HCT116 (cell line): ENCODE measurements at regions not wholly inside any gene's neighbourhood (a gene's known extent, or its start where the extent isn't known, plus 50 kb on each side); places are given as distances from the start of the nearest gene placed in this dataset.

Experiments
- CEBPB ChIP-seq: IDR thresholded peaks from 2 replicates; pipeline ENCODE4 v1.6.1; 2012; ENCODE audit warnings: low read depth
- EZH2 ChIP-seq: fragments of 200-600 bp; sonication (generic); IDR thresholded peaks from 2 replicates; pipeline ENCODE4 v1.6.1; 2017; ENCODE audit warnings: antibody characterized with exemption, mixed run types
- EZH2phosphoT487 ChIP-seq: fragments of 200-600 bp; IDR thresholded peaks from 2 replicates; pipeline ENCODE4 v1.6.1; 2018; ENCODE audit warnings: antibody characterized with exemption, borderline replicate concordance
- JUND ChIP-seq: IDR thresholded peaks from 2 replicates; pipeline ENCODE4 v1.6.1; 2012
- POLR2A ChIP-seq: IDR thresholded peaks from 2 replicates; pipeline ENCODE4 v1.7.0; 2011; ENCODE audit warnings: borderline replicate concordance; ENCODE audit not compliant: insufficient read depth, insufficient read length; ENCODE audit errors: extremely low read depth
- RAD21 ChIP-seq: IDR thresholded peaks from 2 replicates; pipeline ENCODE4 v1.6.1; 2012; ENCODE audit warnings: low read depth, mild to moderate bottlenecking
- ZFX ChIP-seq: fragments of 450-650 bp; IDR thresholded peaks from 2 replicates; pipeline ENCODE4 v1.6.1; 2017
- TF ChIP-seq, protein P1 (sequence below): IDR thresholded peaks from 2 replicates; pipeline ENCODE4 v1.6.1; 2012; ENCODE audit warnings: low read depth
- TF ChIP-seq, protein P2 (sequence below), 3 experiments: fragments of 200-600 bp in 1 of 3; sonication (generic) in 1 of 3; IDR thresholded peaks in 2 of 3; conservative IDR thresholded peaks in 1 of 3; 2 replicates each; pipeline ENCODE4 v1.5.1; 2012 to 2017; ENCODE audit warnings: low read depth in 2 of 3, low read length in 2 of 3, antibody characterized with exemption in 1 of 3, borderline replicate concordance in 1 of 3, control low read depth in 1 of 3, mild to moderate bottlenecking in 1 of 3, mixed read lengths in 1 of 3, mixed run types in 1 of 3, moderate library complexity in 1 of 3; ENCODE audit not compliant: insufficient read depth in 1 of 3
- TF ChIP-seq, protein P3 (sequence below): IDR thresholded peaks from 2 replicates; pipeline ENCODE4 v1.6.1; 2012

DNA sequence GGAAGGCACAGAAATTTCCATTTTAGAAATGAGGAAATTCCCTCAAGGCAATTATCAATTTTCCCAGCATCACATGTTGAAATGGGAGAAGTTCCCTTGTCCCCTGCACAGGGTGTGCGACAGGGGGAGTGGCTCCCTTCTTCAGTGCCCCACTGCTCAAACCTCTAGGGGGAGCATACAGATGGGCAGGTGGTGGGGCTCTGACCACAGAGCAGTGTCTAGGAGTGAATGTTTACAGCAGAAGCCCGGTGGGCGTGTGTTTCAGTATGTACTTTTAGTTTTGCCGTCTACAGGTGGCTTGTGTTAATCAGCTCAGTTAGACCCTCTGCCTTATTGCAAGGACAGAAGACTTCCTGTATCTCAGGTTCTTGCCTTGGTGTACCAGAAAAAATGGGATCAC, 493.7 kb upstream of the PLXNA2 start:
- TF ChIP-seq, protein P1, sequence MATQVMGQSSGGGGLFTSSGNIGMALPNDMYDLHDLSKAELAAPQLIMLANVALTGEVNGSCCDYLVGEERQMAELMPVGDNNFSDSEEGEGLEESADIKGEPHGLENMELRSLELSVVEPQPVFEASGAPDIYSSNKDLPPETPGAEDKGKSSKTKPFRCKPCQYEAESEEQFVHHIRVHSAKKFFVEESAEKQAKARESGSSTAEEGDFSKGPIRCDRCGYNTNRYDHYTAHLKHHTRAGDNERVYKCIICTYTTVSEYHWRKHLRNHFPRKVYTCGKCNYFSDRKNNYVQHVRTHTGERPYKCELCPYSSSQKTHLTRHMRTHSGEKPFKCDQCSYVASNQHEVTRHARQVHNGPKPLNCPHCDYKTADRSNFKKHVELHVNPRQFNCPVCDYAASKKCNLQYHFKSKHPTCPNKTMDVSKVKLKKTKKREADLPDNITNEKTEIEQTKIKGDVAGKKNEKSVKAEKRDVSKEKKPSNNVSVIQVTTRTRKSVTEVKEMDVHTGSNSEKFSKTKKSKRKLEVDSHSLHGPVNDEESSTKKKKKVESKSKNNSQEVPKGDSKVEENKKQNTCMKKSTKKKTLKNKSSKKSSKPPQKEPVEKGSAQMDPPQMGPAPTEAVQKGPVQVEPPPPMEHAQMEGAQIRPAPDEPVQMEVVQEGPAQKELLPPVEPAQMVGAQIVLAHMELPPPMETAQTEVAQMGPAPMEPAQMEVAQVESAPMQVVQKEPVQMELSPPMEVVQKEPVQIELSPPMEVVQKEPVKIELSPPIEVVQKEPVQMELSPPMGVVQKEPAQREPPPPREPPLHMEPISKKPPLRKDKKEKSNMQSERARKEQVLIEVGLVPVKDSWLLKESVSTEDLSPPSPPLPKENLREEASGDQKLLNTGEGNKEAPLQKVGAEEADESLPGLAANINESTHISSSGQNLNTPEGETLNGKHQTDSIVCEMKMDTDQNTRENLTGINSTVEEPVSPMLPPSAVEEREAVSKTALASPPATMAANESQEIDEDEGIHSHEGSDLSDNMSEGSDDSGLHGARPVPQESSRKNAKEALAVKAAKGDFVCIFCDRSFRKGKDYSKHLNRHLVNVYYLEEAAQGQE: no peak
- TF ChIP-seq EZH2 (no peak), RAD21 (no peak), EZH2phosphoT487 (no peak), POLR2A (no peak), JUND (no peak), CEBPB (no peak), ZFX (no peak)
- TF ChIP-seq, protein P2, sequence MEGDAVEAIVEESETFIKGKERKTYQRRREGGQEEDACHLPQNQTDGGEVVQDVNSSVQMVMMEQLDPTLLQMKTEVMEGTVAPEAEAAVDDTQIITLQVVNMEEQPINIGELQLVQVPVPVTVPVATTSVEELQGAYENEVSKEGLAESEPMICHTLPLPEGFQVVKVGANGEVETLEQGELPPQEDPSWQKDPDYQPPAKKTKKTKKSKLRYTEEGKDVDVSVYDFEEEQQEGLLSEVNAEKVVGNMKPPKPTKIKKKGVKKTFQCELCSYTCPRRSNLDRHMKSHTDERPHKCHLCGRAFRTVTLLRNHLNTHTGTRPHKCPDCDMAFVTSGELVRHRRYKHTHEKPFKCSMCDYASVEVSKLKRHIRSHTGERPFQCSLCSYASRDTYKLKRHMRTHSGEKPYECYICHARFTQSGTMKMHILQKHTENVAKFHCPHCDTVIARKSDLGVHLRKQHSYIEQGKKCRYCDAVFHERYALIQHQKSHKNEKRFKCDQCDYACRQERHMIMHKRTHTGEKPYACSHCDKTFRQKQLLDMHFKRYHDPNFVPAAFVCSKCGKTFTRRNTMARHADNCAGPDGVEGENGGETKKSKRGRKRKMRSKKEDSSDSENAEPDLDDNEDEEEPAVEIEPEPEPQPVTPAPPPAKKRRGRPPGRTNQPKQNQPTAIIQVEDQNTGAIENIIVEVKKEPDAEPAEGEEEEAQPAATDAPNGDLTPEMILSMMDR (IDR thresholded peaks at IDR 0.05 in 2 of 3, conservative IDR thresholded peaks at IDR 0.05 in 1 of 3; ENCODE audit: borderline replicate concordance in 1 of 3, insufficient read depth in 1 of 3, low read depth in 2 of 3, low read length in 2 of 3): no peak
- TF ChIP-seq, protein P3, sequence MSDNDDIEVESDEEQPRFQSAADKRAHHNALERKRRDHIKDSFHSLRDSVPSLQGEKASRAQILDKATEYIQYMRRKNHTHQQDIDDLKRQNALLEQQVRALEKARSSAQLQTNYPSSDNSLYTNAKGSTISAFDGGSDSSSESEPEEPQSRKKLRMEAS: no peak
